GM18870 (cell line): ENCODE measurements at regions not wholly inside any gene's neighbourhood (a gene's known extent, or its start where the extent isn't known, plus 50 kb on each side); places are given as distances from the start of the nearest gene placed in this dataset.
"Not testable (repeated sequence)": the region's sequence is repeated elsewhere in the genome, so short reads cannot be mapped to it uniquely, and the experiment has no call there.

Experiments
- ATAC-seq: cut with Tn5 transposase; IDR thresholded peaks from one replicate; pipeline ENCODE4 v1.9.1; 2021; ENCODE audit warnings: moderate library complexity; ENCODE audit not compliant: unreplicated experiment

GRCh38 chr9:7484014-7484413 lies 315.6 kb downstream of the DMAC1 start:
- not testable (repeated sequence) for ATAC-seq

GRCh38 chr9:7481570-7481969 lies 318.0 kb downstream of the DMAC1 start:
- no peak for ATAC-seq

GRCh38 chr9:7479300-7479699 lies 320.3 kb downstream of the DMAC1 start:
- no peak for ATAC-seq

- no peak for ATAC-seq
These were observed 320.9 kb downstream of the DMAC1 start for GRCh38 chr9:7478646-7479045.

GRCh38 chr9:7467186-7467585 lies 332.4 kb downstream of the DMAC1 start:
- no peak for ATAC-seq

GRCh38 chr9:7461791-7462190 lies 337.8 kb downstream of the DMAC1 start:
- no peak for ATAC-seq

- ATAC-seq: no peak
These were observed 342.6 kb downstream of the DMAC1 start for GRCh38 chr9:7456793-7457530.

GRCh38 chr9:7456377-7456776 lies 343.2 kb downstream of the DMAC1 start:
- ATAC-seq: no peak

- ATAC-seq: no peak
These were observed 345.0 kb downstream of the DMAC1 start for GRCh38 chr9:7454624-7455023.

GRCh38 chr9:7452378-7452777 lies 347.2 kb downstream of the DMAC1 start:
- ATAC-seq: no peak

- no peak for ATAC-seq
These were observed 348.5 kb downstream of the DMAC1 start for GRCh38 chr9:7451062-7451461.

GRCh38 chr9:7443541-7443940 lies 356.0 kb downstream of the DMAC1 start:
- no peak for ATAC-seq

- no peak for ATAC-seq
These were observed 360.1 kb downstream of the DMAC1 start for GRCh38 chr9:7439355-7439995.

GRCh38 chr9:7436754-7437153 lies 362.8 kb downstream of the DMAC1 start:
- ATAC-seq: no peak

- no peak for ATAC-seq
These were observed 365.9 kb downstream of the DMAC1 start for GRCh38 chr9:7433508-7434292.

GRCh38 chr9:7432989-7433388 lies 366.6 kb downstream of the DMAC1 start:
- ATAC-seq: no peak

- peak; percentile 65 for ATAC-seq
These were observed 382.2 kb downstream of the DMAC1 start for GRCh38 chr9:7417397-7417796.

GRCh38 chr9:7415836-7416235 lies 383.7 kb downstream of the DMAC1 start:
- ATAC-seq: no peak

GRCh38 chr9:7408845-7409244 lies 390.7 kb downstream of the DMAC1 start:
- ATAC-seq: no peak

GRCh38 chr9:7407246-7407645 lies 392.3 kb downstream of the DMAC1 start:
- no peak for ATAC-seq

GRCh38 chr9:7405924-7406604 lies 393.5 kb downstream of the DMAC1 start:
- peak; percentile 95 for ATAC-seq
